HepG2 (cell line): ENCODE measurements at regions not wholly inside any gene's neighbourhood (a gene's known extent, or its start where the extent isn't known, plus 50 kb on each side); places are given as distances from the start of the nearest gene placed in this dataset.

Experiments used
- DZIP1 ChIP-seq: sonication (generic); formaldehyde crosslinking; IDR thresholded peaks from 2 replicates; pipeline ENCODE4 v1.5.0; 2020; ENCODE audit warnings: mild to moderate bottlenecking, missing genetic modification reagents
- IRF1 ChIP-seq: sonication (generic); formaldehyde crosslinking; IDR thresholded peaks from 2 replicates; pipeline ENCODE4 v1.4.0; 2020; ENCODE audit warnings: low read depth, mild to moderate bottlenecking, missing genetic modification reagents
- KAT8 ChIP-seq: IDR thresholded peaks from 2 replicates; pipeline ENCODE4 v1.6.1; 2016; ENCODE audit warnings: missing genetic modification reagents, missing compliant biosample characterization
- NCOR1 ChIP-seq: fragments of 200-600 bp; sonication (generic); IDR thresholded peaks from 2 replicates; pipeline ENCODE4 v1.7.0; 2017; ENCODE audit warnings: antibody characterized with exemption, low read length, borderline replicate concordance
- NR2F2 ChIP-seq: IDR thresholded peaks from 2 replicates; pipeline ENCODE4 v1.6.1; 2012; ENCODE audit warnings: low read depth, inconsistent platforms, borderline replicate concordance
- SP1 ChIP-seq, 2 experiments: fragments of 450-650 bp in 1 of 2; sonication (generic) in 1 of 2; formaldehyde crosslinking in 1 of 2; IDR thresholded peaks; 2 replicates each; pipeline versions ENCODE4 v1.4.0 to v1.6.1; 2016 to 2020; ENCODE audit warnings: missing genetic modification reagents in 1 of 2
- THAP11 ChIP-seq: IDR thresholded peaks from 2 replicates; pipeline ENCODE4 v1.6.1; 2016; ENCODE audit warnings: missing biosample characterization, missing genetic modification reagents
- ZBTB14 ChIP-seq: sonication (generic); formaldehyde crosslinking; IDR thresholded peaks from 2 replicates; pipeline ENCODE4 v1.4.0; 2020; ENCODE audit warnings: missing genetic modification reagents
- ZGPAT ChIP-seq: IDR thresholded peaks from 2 replicates; pipeline ENCODE4 v1.6.1; 2016; ENCODE audit warnings: mild to moderate bottlenecking
- ZNF333 ChIP-seq: sonication (generic); formaldehyde crosslinking; IDR thresholded peaks from 2 replicates; pipeline ENCODE4 v1.4.0; 2020; ENCODE audit warnings: mild to moderate bottlenecking, missing genetic modification reagents, borderline replicate concordance
- ZNF605 ChIP-seq: sonication (generic); formaldehyde crosslinking; IDR thresholded peaks from 2 replicates; pipeline ENCODE4 v1.8.0; 2022; ENCODE audit warnings: mild to moderate bottlenecking, missing genetic modification reagents
- ZSCAN31 ChIP-seq: sonication (generic); formaldehyde crosslinking; IDR thresholded peaks from 2 replicates; pipeline ENCODE4 v1.5.0; 2020; ENCODE audit warnings: low read depth, mild to moderate bottlenecking, missing genetic modification reagents
- TF ChIP-seq, protein P1 (sequence below), 2 experiments: sonication (generic) in 1 of 2; formaldehyde crosslinking in 1 of 2; IDR thresholded peaks; 2 replicates each; pipeline versions ENCODE4 v1.6.1 to v1.9.0; 2014 to 2022; ENCODE audit warnings: antibody characterized with exemption in 1 of 2, borderline replicate concordance in 1 of 2, inconsistent platforms in 1 of 2, low read depth in 1 of 2, missing genetic modification reagents in 1 of 2
- TF ChIP-seq, protein P2 (sequence below): sonication (generic); formaldehyde crosslinking; IDR thresholded peaks from 2 replicates; pipeline ENCODE4 v1.8.0; 2022; ENCODE audit warnings: mild to moderate bottlenecking, missing genetic modification reagents, moderate library complexity

DNA sequence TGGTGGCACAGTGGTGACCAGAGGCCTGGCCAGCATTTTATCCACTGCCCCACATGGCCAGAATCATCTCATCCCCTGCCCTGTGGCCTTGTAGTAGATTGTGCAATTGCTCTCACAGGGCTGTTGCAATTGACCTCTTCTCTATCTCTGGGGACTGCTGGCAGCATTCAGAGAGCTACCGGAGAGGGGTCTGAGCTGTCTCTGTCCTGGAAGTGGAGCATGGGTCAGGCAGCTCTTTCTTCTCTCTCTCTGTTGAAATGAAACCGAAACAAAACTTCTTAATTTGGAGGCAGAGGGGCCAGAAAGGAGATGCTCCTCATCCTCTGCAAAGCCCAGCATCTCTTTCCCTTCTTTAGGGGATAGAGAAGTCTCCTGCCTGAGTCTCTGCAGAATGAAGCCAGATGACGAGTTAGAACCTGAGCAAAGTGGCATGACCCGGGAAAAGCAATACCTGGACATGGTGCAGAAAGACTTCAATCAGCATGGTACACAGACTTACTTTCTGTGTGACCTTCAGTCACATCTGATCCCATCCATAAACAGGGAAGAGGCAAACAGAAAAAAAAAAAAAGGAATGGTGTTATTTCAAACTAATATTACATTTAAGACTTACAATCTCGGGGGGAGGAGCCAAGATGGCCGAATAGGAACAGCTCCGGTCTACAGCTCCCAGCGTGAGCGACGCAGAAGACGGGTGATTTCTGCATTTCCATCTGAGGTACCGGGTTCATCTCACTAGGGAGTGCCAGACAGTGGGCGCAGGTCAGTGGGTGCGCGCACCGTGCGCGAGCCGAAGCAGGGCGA lies 144.5 kb upstream of the BCL6 start (continued):
- no peak for TF ChIP-seq DZIP1 (CRISPR knock-in tag)
- peak; percentile 56; the same call in 1 of the 2 replicates for TF ChIP-seq ZSCAN31 (CRISPR knock-in tag)
- TF ChIP-seq KAT8, result peak; percentile 66; the same call in 1 of the 2 replicates
- TF ChIP-seq ZGPAT, result peak; percentile 61; the same call in 1 of the 2 replicates
- TF ChIP-seq NR2F2, result peak; percentile 74; the same call in 1 of the 2 replicates
- peak; percentile 53; the same call in 1 of the 2 replicates for TF ChIP-seq IRF1 (CRISPR knock-in tag)
- no peak for TF ChIP-seq SP1 (IDR thresholded peaks at IDR 0.05)
- TF ChIP-seq SP1 (CRISPR knock-in tag; IDR thresholded peaks at IDR 0.05), result no peak
- TF ChIP-seq, protein P1, sequence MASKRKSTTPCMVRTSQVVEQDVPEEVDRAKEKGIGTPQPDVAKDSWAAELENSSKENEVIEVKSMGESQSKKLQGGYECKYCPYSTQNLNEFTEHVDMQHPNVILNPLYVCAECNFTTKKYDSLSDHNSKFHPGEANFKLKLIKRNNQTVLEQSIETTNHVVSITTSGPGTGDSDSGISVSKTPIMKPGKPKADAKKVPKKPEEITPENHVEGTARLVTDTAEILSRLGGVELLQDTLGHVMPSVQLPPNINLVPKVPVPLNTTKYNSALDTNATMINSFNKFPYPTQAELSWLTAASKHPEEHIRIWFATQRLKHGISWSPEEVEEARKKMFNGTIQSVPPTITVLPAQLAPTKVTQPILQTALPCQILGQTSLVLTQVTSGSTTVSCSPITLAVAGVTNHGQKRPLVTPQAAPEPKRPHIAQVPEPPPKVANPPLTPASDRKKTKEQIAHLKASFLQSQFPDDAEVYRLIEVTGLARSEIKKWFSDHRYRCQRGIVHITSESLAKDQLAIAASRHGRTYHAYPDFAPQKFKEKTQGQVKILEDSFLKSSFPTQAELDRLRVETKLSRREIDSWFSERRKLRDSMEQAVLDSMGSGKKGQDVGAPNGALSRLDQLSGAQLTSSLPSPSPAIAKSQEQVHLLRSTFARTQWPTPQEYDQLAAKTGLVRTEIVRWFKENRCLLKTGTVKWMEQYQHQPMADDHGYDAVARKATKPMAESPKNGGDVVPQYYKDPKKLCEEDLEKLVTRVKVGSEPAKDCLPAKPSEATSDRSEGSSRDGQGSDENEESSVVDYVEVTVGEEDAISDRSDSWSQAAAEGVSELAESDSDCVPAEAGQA (IDR thresholded peaks at IDR 0.05; ENCODE audit: low read depth), result no peak
- TF ChIP-seq, protein P1 (CRISPR knock-in tag; IDR thresholded peaks at IDR 0.05; ENCODE audit: borderline replicate concordance), result no peak
- peak; percentile 47; the same call in 1 of the 2 replicates for TF ChIP-seq NCOR1
- TF ChIP-seq, protein P2, sequence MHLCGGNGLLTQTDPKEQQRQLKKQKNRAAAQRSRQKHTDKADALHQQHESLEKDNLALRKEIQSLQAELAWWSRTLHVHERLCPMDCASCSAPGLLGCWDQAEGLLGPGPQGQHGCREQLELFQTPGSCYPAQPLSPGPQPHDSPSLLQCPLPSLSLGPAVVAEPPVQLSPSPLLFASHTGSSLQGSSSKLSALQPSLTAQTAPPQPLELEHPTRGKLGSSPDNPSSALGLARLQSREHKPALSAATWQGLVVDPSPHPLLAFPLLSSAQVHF (CRISPR knock-in tag), result no peak
- peak; percentile 61; the same call in 1 of the 2 replicates for TF ChIP-seq THAP11
- no peak for TF ChIP-seq ZNF333 (CRISPR knock-in tag)
- TF ChIP-seq ZBTB14 (CRISPR knock-in tag), result no peak
- TF ChIP-seq ZNF605, result 0 out of 2 replicates have a peak, but pooled peaks have one; percentile 77
